Stimulated activated CD8-positive, alpha-beta memory T cell treated with anti-CD3 and anti-CD28 coated beads, Interleukin-15, amount 100 ng/mL, for 48 hours (primary cell): ENCODE measurements at regions not wholly inside any gene's neighbourhood (a gene's known extent, or its start where the extent isn't known, plus 50 kb on each side); places are given as distances from the start of the nearest gene placed in this dataset.

ENCODE experiments used
- DNase-seq, 2 donors: peaks; one replicate each; pipeline ENCODE4 v3.0.0-alpha.2; 2020; ENCODE audit warnings: low read depth in 2 of 2

- no peak for DNase-seq
These were observed 73.5 kb upstream of the RUNX3 start for GRCh38 chr1:25003457-25004190.

GRCh38 chr1:25003000-25003399, 72.9 kb upstream of the RUNX3 start:
- DNase-seq, result no peak

- peak in 1 of 2 donors; percentile 61 for DNase-seq
These were observed 71.2 kb upstream of the RUNX3 start for GRCh38 chr1:25001125-25001915.

- no peak for DNase-seq
These were observed 69.8 kb upstream of the RUNX3 start for GRCh38 chr1:24999906-25000305.

- DNase-seq, result no peak
These were observed 69.3 kb upstream of the RUNX3 start for GRCh38 chr1:24999426-24999825.

- DNase-seq, result no peak
These were observed 68.6 kb upstream of the RUNX3 start for GRCh38 chr1:24998563-24999245.

GRCh38 chr1:24996983-24997893, 67.2 kb upstream of the RUNX3 start:
- DNase-seq, result peak; percentile 76 to 81

GRCh38 chr1:24996456-24996855, 66.4 kb upstream of the RUNX3 start:
- no peak for DNase-seq

- DNase-seq, result no peak
These were observed 65.6 kb upstream of the RUNX3 start for GRCh38 chr1:24995661-24996060.

GRCh38 chr1:24995140-24995539, 65.1 kb upstream of the RUNX3 start:
- no peak for DNase-seq

- no peak for DNase-seq
These were observed 64.0 kb upstream of the RUNX3 start for GRCh38 chr1:24993871-24994580.

- no peak for DNase-seq
These were observed 62.7 kb upstream of the RUNX3 start for GRCh38 chr1:24992761-24993211.

- no peak for DNase-seq
These were observed 62.2 kb upstream of the RUNX3 start for GRCh38 chr1:24992124-24992760.

GRCh38 chr1:24991697-24992096, 61.6 kb upstream of the RUNX3 start:
- DNase-seq, result no peak

- DNase-seq, result no peak
These were observed 60.9 kb upstream of the RUNX3 start for GRCh38 chr1:24990779-24991641.

- DNase-seq, result no peak
These were observed 60.1 kb upstream of the RUNX3 start for GRCh38 chr1:24990136-24990535.

GRCh38 chr1:24989082-24989481, 59.0 kb upstream of the RUNX3 start:
- no peak for DNase-seq

GRCh38 chr1:24988558-24988912, 58.5 kb upstream of the RUNX3 start:
- no peak for DNase-seq

- no peak for DNase-seq
These were observed 57.9 kb upstream of the RUNX3 start for GRCh38 chr1:24987875-24988557.
